HepG2 (cell line): ENCODE measurements at regions not wholly inside any gene's neighbourhood (a gene's known extent, or its start where the extent isn't known, plus 50 kb on each side); places are given as distances from the start of the nearest gene placed in this dataset.

ENCODE experiments used
- ATAC-seq: fragments of 200-7000 bp; cut with Tn5 transposase; 3 replicates; pipeline ENCODE4 v1.9.1; 2020; ENCODE audit warnings: mild to moderate bottlenecking, moderate library complexity
- BruUV-seq: library from RNA; stranded (reverse); fragments of 400-500 nt; replicated peaks from 2 replicates; lab custom pipeline; 2021; lab: Mats Ljungman, UMichigan
- CTCF ChIA-PET: fragments of 300-600 bp; formaldehyde crosslinking; extraction: SDS; loops from one replicate; lab custom pipeline; 2021; ENCODE audit warnings: low total read pairs, inconsistent platforms, low intra/inter-chr PET ratio; lab: Yijun Ruan, JAX
- POLR2A ChIA-PET: fragments of 350-600 bp; sonication (Branson Sonifier 250); formaldehyde crosslinking; loops from one replicate; lab custom pipeline; 2020; ENCODE audit warnings: antibody characterized with exemption, inconsistent platforms; lab: Yijun Ruan, JAX
- DNase-seq: peaks from one replicate; pipeline ENCODE4 v3.0.0-alpha.2; 2015; ENCODE audit warnings: low spot score
- FAIRE-seq: peaks from 3 replicates; lab custom pipeline; 2011; peaks lifted over from hg19 to GRCh38; lab: Jason Lieb, UNC
- H2AFZ ChIP-seq: one replicate; pipeline ENCODE4 v1.6.1; 2011; ENCODE audit warnings: low read length, inconsistent platforms
- H3K27ac ChIP-seq: fragments of 300-600 bp; 3 replicates; pipeline ENCODE4 v1.8.0; 2011; ENCODE audit warnings: mixed run types, mild to moderate bottlenecking, mixed read lengths, low read length, inconsistent platforms; ENCODE audit not compliant: insufficient read depth; ENCODE audit errors: extremely low read length
- H3K27me3 ChIP-seq, 2 experiments: fragments of 200-600 bp in 1 of 2; 2 replicates in 1 of 2; 3 replicates in 1 of 2; pipeline versions ENCODE4 v1.6.0 to v1.8.0; 2011; ENCODE audit warnings: low read length in 2 of 2, mild to moderate bottlenecking in 2 of 2, moderate library complexity in 2 of 2, inconsistent platforms in 1 of 2; ENCODE audit not compliant: insufficient read depth in 2 of 2, control insufficient read depth in 1 of 2
- H3K36me3 ChIP-seq, 2 experiments: fragments of 200-600 bp in 1 of 2; replicated peaks in 1 of 2; 2 replicates in 1 of 2; 3 replicates in 1 of 2; pipeline versions ENCODE4 v1.5.1 to v1.8.0; 2011; ENCODE audit warnings: low read length in 2 of 2, inconsistent platforms in 1 of 2; ENCODE audit not compliant: insufficient read depth in 2 of 2, control insufficient read depth in 1 of 2
- H3K4me1 ChIP-seq: 2 replicates; pipeline ENCODE4 v1.5.1; 2012; ENCODE audit warnings: low read length, inconsistent platforms; ENCODE audit not compliant: insufficient read depth
- H3K4me2 ChIP-seq: 2 replicates; pipeline ENCODE4 v1.6.0; 2011; ENCODE audit warnings: low read depth, low read length, inconsistent platforms
- H3K4me3 ChIP-seq, 3 experiments: fragments of 200-600 bp in 1 of 3; sonication (generic), shearing (Covaris generic) in 1 of 3; replicated peaks in 1 of 3; 2 replicates each; pipeline ENCODE4 v1.5.1; 2011 to 2016; ENCODE audit warnings: low read length in 3 of 3, inconsistent platforms in 2 of 3, low read depth in 2 of 3, mild to moderate bottlenecking in 2 of 3, control low read depth in 1 of 3, mixed read lengths in 1 of 3; ENCODE audit not compliant: insufficient read depth in 1 of 3
- H3K79me2 ChIP-seq: one replicate; pipeline ENCODE4 v1.6.1; 2011; ENCODE audit warnings: low read length, inconsistent platforms; ENCODE audit not compliant: insufficient read depth
- H3K9ac ChIP-seq: 2 replicates; pipeline ENCODE4 v1.6.0; 2011; ENCODE audit warnings: mild to moderate bottlenecking, low read depth, low read length, inconsistent platforms; ENCODE audit not compliant: insufficient read depth
- H3K9me3 ChIP-seq: 2 replicates; pipeline ENCODE4 v1.5.1; 2012; ENCODE audit warnings: mild to moderate bottlenecking, low read length
- H4K20me1 ChIP-seq: 2 replicates; pipeline ENCODE4 v1.6.0; 2011; ENCODE audit warnings: inconsistent platforms, mild to moderate bottlenecking, low read length, moderate library complexity; ENCODE audit not compliant: insufficient read depth
- AHR ChIP-seq: IDR thresholded peaks from 2 replicates; pipeline ENCODE4 v1.6.1; 2018; ENCODE audit warnings: missing genetic modification reagents, missing compliant biosample characterization
- ARHGAP35 ChIP-seq: sonication (generic); formaldehyde crosslinking; IDR thresholded peaks from 2 replicates; pipeline ENCODE4 v1.9.0; 2022; ENCODE audit warnings: mild to moderate bottlenecking, inconsistent platforms, moderate library complexity, missing genetic modification reagents, borderline replicate concordance
- ATRX ChIP-seq: sonication (generic); formaldehyde crosslinking; IDR thresholded peaks from 2 replicates; pipeline ENCODE4 v1.4.0; 2020; ENCODE audit warnings: missing genetic modification reagents, borderline replicate concordance
- CHD4 ChIP-seq: fragments of 200-600 bp; sonication (generic); IDR thresholded peaks from 2 replicates; pipeline ENCODE4 v1.7.0; 2017; ENCODE audit warnings: mild to moderate bottlenecking, low read length, borderline replicate concordance
- ERF ChIP-seq: IDR thresholded peaks from 2 replicates; pipeline ENCODE4 v1.6.1; 2018; ENCODE audit warnings: missing biosample characterization, missing genetic modification reagents
- JARID2 ChIP-seq: sonication (generic); formaldehyde crosslinking; IDR thresholded peaks from 2 replicates; pipeline ENCODE4 v1.8.1; 2023; ENCODE audit warnings: missing genetic modification reagents, inconsistent platforms; ENCODE audit not compliant: insufficient replicate concordance
- KMT2B ChIP-seq: IDR thresholded peaks from 2 replicates; pipeline ENCODE4 v1.6.1; 2016; ENCODE audit warnings: missing genetic modification reagents, missing compliant biosample characterization
- PTBP1 ChIP-seq: fragments of 200-400 bp; formaldehyde crosslinking; IDR thresholded peaks from 2 replicates; pipeline ENCODE4 v1.6.1; 2018; ENCODE audit warnings: low read length, low read depth; ENCODE audit not compliant: poor library complexity, severe bottlenecking
- TBP ChIP-seq: sonication (generic); formaldehyde crosslinking; IDR thresholded peaks from 2 replicates; pipeline ENCODE4 v1.5.0; 2020; ENCODE audit warnings: missing genetic modification reagents
- THAP11 ChIP-seq: IDR thresholded peaks from 2 replicates; pipeline ENCODE4 v1.6.1; 2016; ENCODE audit warnings: missing biosample characterization, missing genetic modification reagents
- THYN1 ChIP-seq: sonication (generic); formaldehyde crosslinking; IDR thresholded peaks from 2 replicates; pipeline ENCODE4 v1.8.1; 2023; ENCODE audit warnings: low read depth, mild to moderate bottlenecking, moderate library complexity, missing genetic modification reagents, borderline replicate concordance
- ZKSCAN5 ChIP-seq: sonication (generic); formaldehyde crosslinking; IDR thresholded peaks from 2 replicates; pipeline ENCODE4 v1.5.1; 2020; ENCODE audit warnings: mild to moderate bottlenecking, missing genetic modification reagents
- ZMAT3 ChIP-seq: sonication (generic); formaldehyde crosslinking; conservative IDR thresholded peaks from 2 replicates; pipeline ENCODE4 v1.7.0; 2021; ENCODE audit warnings: missing genetic modification reagents
- ZNF263 ChIP-seq: sonication (generic); formaldehyde crosslinking; IDR thresholded peaks from 2 replicates; pipeline ENCODE4 v1.4.0; 2020; ENCODE audit warnings: missing genetic modification reagents
- WGBS: methylation state at CpG from one replicate; pipeline ENCODE4 v1.1.6; 2017; ENCODE audit warnings: low lambda C conversion rate; 5-methylcytosine and 5-hydroxymethylcytosine counted together
- in situ Hi-C: cut with HindIII; loops from 2 replicates; pipeline ENCODE4 v1.10.0; 2017; ENCODE audit warnings: low pct_unique_long_range_greater_than_20kb; ENCODE audit not compliant: extremely low pct_ligation_motif_present
- intact Hi-C: fragments of 100-400 bp; cut with micrococcal nuclease; formaldehyde crosslinking; loops from one replicate; pipeline ENCODE4 v1.10.0; 2022; ENCODE audit not compliant: unreplicated experiment
- TF ChIP-seq, protein P1 (sequence below): sonication (generic); formaldehyde crosslinking; IDR thresholded peaks from 2 replicates; pipeline ENCODE4 v1.8.0; 2022; ENCODE audit warnings: mild to moderate bottlenecking, missing genetic modification reagents
- TF ChIP-seq, protein P2 (sequence below), 2 experiments: fragments of 450-650 bp in 1 of 2; sonication (generic) in 1 of 2; formaldehyde crosslinking; IDR thresholded peaks; 2 replicates each; pipeline versions ENCODE4 v1.5.0 to v1.8.0; 2020 to 2022; ENCODE audit warnings: mild to moderate bottlenecking in 1 of 2, missing genetic modification reagents in 1 of 2

DNA sequence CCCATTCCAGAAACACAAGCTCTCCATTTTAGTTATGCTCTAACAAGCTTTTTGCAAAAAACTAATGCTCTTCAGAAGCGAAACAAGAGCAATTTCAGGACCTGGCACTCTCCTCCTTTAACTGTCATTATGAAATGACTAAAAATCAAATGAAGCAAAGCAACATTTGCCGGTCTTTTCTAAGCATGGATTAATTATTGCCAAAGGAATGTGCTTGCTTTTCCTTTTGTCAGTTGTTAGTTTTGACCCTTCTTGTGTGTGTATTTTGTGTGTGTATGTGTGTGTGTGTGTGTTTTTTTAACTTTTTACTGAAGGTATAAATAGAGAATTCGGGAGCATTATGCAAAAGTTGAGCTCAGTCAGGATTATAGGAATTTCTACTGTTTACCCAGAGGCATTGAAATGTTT is 509.1 kb downstream of the TUSC7 start:
- H3K9ac ChIP-seq = no peak overlapping the region
- DNase-seq (no peak), FAIRE-seq (no peak), ATAC-seq (no peak)
- H4K20me1 ChIP-seq = no peaks in the 10 kb centered on the region
- H3K27me3 ChIP-seq = no peaks in the 10 kb centered on the region
- ChIA-PET CTCF (no interaction called here), POLR2A (no interaction called here)
- intact Hi-C loops = no loop called here
- H3K9me3 ChIP-seq = no peaks in the 10 kb centered on the region
- no peaks in the 10 kb centered on the region for H3K4me1 ChIP-seq
- H3K36me3 ChIP-seq = no peaks in the 10 kb centered on the region
- in situ Hi-C loops = no loop called here
- no peak overlapping the region for H2AFZ ChIP-seq
- no peak overlapping the region for H3K4me2 ChIP-seq
- BruUV-seq = no TSS peak
- 1% methylated on average over 3 of the region's 3 CpGs for WGBS
- no peak for TF ChIP-seq TBP (CRISPR knock-in tag)
- TF ChIP-seq THAP11 (CRISPR knock-in tag) = no peak
- TF ChIP-seq ARHGAP35 (CRISPR knock-in tag) = no peak
- TF ChIP-seq, protein P1, sequence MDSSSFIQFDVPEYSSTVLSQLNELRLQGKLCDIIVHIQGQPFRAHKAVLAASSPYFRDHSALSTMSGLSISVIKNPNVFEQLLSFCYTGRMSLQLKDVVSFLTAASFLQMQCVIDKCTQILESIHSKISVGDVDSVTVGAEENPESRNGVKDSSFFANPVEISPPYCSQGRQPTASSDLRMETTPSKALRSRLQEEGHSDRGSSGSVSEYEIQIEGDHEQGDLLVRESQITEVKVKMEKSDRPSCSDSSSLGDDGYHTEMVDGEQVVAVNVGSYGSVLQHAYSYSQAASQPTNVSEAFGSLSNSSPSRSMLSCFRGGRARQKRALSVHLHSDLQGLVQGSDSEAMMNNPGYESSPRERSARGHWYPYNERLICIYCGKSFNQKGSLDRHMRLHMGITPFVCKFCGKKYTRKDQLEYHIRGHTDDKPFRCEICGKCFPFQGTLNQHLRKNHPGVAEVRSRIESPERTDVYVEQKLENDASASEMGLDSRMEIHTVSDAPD (CRISPR knock-in tag) = no peak
- no peak for TF ChIP-seq CHD4
- TF ChIP-seq JARID2 (CRISPR knock-in tag) = no peak
- TF ChIP-seq ERF (CRISPR knock-in tag) = no peak
- no peak overlapping the region for H3K27ac ChIP-seq
- no peaks in the 10 kb centered on the region for H3K79me2 ChIP-seq
- H3K4me3 ChIP-seq = no peak overlapping the region

- CTCF ChIA-PET = no interaction called here
- H3K9ac ChIP-seq = no peak overlapping the region
- no peaks in the 10 kb centered on the region for H4K20me1 ChIP-seq
- TF ChIP-seq ZMAT3 (CRISPR knock-in tag) (no peak), ZNF263 (CRISPR knock-in tag) (no peak), KMT2B (CRISPR knock-in tag) (no peak), AHR (CRISPR knock-in tag) (no peak), THYN1 (CRISPR knock-in tag) (no peak), PTBP1 (no peak), ATRX (no peak), ZKSCAN5 (CRISPR knock-in tag) (no peak)
- TF ChIP-seq, protein P2, sequence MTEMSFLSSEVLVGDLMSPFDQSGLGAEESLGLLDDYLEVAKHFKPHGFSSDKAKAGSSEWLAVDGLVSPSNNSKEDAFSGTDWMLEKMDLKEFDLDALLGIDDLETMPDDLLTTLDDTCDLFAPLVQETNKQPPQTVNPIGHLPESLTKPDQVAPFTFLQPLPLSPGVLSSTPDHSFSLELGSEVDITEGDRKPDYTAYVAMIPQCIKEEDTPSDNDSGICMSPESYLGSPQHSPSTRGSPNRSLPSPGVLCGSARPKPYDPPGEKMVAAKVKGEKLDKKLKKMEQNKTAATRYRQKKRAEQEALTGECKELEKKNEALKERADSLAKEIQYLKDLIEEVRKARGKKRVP (CRISPR knock-in tag; IDR thresholded peaks at IDR 0.05) = no peak
- TF ChIP-seq, all 625 proteins: peak for 0
- no TSS peak for BruUV-seq
- H3K79me2 ChIP-seq = no peaks in the 10 kb centered on the region
- DNase-seq = no peak
- intact Hi-C loops = no loop called here
- H3K4me2 ChIP-seq = no peak overlapping the region
- no peak overlapping the region for H3K27ac ChIP-seq
- FAIRE-seq = no peak
- H3K9me3 ChIP-seq = no peaks in the 10 kb centered on the region
- 24% methylated on average over 2 of the region's 2 CpGs for WGBS
- H3K4me1 ChIP-seq = no peaks in the 10 kb centered on the region
- no peak overlapping the region for H2AFZ ChIP-seq
- H3K36me3 ChIP-seq = no peaks in the 10 kb centered on the region
- ATAC-seq = no peak
- no peaks in the 10 kb centered on the region for H3K27me3 ChIP-seq
- in situ Hi-C loops = no loop called here
- H3K4me3 ChIP-seq = no peak overlapping the region
- POLR2A ChIA-PET = no interaction called here
These were observed 509.7 kb downstream of the TUSC7 start for GRCh38 chr3:117219296-117219695.
